Inferior parietal cortex (tissue), 1 donor: ENCODE measurements at regions not wholly inside any gene's neighbourhood (a gene's known extent, or its start where the extent isn't known, plus 50 kb on each side); places are given as distances from the start of the nearest gene placed in this dataset.

Experiments used
- DNase-seq: peaks from one replicate; pipeline ENCODE4 v3.0.0-alpha.2; 2016; ENCODE audit errors: extremely low spot score

DNA sequence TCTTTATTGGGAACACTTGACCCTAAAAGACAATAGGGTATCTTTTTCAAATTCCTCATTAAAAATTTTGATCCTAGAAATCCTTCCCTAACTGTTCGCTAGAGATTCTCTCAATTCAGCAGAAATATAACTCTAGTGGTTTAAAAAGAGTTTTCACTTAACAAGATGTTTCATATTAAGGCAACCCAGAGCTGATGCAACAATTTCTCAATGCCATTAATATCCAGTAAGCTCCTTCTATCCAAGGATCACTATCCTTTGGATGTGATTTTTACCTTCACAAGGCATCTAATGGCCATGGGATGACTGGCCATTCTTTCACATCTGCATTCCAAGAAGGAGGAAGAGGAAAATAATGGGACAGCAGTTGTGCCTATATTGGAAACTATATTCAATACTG is 183.4 kb downstream of the ANKRD50 start:
- DNase-seq, result no peak

DNA sequence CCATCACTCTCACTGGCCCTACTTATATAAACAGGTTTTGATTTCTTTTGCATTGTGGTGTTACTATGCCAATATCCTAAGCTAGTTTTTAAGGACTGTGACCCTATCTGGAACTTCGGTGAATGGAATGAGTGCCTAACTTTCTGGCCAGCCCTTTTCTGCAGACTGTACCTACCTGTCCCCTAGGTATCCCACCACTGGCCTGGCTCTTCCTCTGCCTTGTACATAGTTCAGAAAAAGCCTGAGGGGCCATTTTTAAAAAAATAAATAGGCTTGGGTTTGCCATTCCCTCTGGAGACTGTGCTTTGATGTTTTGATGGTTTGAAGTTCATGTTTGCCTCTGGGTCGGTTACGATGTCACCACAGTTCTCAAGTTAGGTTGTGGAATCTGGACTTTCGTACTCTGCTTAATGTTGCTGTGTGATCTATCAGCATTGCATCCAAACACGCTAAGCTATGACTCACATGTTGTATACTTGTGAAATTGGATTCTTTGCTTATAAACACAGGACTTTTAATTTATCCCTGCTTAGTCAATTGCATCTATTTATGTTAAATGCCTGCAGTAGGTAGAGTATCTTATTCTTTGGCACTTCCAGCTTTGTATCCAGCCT is 182.0 kb downstream of the ANKRD50 start:
- DNase-seq, result no peak

- no peak for DNase-seq
Measured at GRCh38 chr4:124534131-124534530, 178.4 kb downstream of the ANKRD50 start.

DNA sequence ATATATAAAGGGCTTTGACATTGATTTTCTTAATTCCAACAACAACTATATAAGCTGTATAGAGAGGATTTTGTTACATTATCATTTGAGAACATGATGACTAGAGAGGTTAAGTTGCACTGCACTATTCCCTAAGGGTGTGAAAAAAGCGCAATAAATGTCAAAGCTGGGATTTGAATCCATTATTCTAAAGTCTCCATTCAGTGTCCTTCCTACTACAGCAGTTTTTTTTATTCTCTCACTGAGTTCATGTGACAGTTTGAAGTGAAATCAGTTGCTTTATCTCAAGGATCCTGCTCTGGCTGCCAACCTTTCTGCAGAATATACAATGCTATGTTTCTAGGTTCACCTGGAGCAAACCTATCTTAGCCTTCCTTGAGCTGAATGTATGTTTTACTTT is 177.5 kb downstream of the ANKRD50 start:
- no peak for DNase-seq

DNA sequence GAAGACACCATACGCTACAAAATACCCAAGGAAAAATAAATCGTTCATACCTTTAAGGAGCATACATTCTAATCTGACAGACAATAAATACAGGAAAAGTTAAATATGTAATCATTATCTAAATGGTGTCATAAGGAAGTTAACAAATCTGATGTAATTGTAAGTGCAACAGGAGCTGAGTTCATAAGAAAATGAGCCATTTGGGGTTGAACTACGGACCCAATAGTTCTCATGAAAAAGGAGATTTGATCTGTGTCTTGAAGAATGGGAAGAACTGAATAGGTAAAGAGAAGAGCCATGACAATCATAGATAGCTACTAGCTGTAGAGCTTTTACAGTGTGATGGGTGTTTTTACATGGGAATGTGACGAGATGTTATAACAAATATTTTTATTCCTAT is 175.6 kb downstream of the ANKRD50 start:
- DNase-seq, result no peak

- no peak for DNase-seq
Measured at GRCh38 chr4:124537971-124538370, 174.6 kb downstream of the ANKRD50 start.

- no peak for DNase-seq
Measured at GRCh38 chr4:124540014-124540413, 172.5 kb downstream of the ANKRD50 start.

DNA sequence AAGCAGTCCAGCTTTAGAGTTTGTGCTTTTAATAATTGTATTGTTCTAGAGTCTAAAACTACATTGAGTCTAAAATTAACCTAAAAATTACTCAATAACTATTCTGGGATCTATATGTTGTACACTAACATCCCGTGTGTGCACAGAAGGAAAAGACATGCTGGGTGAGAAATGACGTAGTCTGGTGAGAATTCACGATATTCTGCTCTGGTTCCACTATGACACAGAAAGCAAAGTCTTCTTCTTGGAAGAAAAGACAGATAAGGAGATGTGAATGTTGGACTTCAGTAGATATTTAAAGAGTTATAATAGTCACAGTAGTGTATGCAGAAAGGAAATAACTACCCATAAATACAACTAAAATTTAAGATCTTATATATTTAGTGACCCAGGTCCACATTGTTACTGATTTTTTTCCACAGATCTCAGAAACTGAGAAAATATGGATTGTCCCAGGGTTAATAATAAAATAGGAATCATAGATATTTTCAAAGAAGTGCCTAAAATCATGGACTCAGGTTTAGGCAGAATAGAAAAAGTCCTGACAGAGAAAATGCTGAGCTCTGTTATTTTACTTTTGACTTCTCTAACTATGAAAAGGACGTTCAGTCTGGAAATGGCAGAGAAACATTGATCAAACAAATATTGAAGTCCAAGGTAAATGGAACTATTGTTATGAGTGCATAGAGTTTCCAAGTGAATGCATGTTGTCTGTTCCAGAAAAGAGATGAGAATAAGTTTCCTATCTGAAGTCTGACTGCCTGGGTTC is 170.7 kb downstream of the ANKRD50 start:
- DNase-seq, result no peak

- DNase-seq, result no peak
Measured at GRCh38 chr4:124555959-124556358, 156.6 kb downstream of the ANKRD50 start.

GRCh38 chr4:124564121-124564520 is 148.4 kb downstream of the ANKRD50 start:
- no peak for DNase-seq

- no peak for DNase-seq
Measured at GRCh38 chr4:124565371-124565770, 147.2 kb downstream of the ANKRD50 start.

DNA sequence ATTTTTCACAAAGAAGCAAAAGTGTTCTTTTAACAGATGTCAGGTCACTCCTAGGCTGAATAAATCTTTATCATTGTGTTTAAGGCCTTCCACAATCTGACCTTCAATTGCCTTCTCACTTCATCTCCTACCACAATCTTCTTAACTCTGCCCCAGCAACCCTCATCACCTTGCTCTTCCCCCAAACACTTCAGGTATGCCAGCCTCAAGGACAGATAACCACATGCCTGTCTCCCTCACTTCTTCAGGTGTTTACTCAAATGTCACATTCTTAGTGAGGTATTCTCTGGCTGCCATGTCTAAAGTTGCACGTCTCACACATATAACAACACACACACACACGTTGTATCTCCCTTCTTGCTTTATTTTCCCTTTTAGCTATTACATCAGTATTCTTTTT is 146.5 kb downstream of the ANKRD50 start:
- no peak for DNase-seq

- DNase-seq, result no peak
Measured at GRCh38 chr4:124573056-124573455, 139.5 kb downstream of the ANKRD50 start.

GRCh38 chr4:124579896-124580295 is 132.6 kb downstream of the ANKRD50 start:
- DNase-seq, result no peak

GRCh38 chr4:124583797-124584196 is 128.7 kb downstream of the ANKRD50 start:
- no peak for DNase-seq

- DNase-seq, result no peak
Measured at GRCh38 chr4:124589786-124590185, 122.7 kb downstream of the ANKRD50 start.

GRCh38 chr4:124590480-124590879 is 122.1 kb downstream of the ANKRD50 start:
- DNase-seq, result no peak

GRCh38 chr4:124591637-124592036 is 120.9 kb downstream of the ANKRD50 start:
- DNase-seq, result no peak

- DNase-seq, result no peak
Measured at GRCh38 chr4:124593494-124593893, 119.0 kb downstream of the ANKRD50 start.

GRCh38 chr4:124594945-124595344 is 117.6 kb downstream of the ANKRD50 start:
- no peak for DNase-seq

DNA sequence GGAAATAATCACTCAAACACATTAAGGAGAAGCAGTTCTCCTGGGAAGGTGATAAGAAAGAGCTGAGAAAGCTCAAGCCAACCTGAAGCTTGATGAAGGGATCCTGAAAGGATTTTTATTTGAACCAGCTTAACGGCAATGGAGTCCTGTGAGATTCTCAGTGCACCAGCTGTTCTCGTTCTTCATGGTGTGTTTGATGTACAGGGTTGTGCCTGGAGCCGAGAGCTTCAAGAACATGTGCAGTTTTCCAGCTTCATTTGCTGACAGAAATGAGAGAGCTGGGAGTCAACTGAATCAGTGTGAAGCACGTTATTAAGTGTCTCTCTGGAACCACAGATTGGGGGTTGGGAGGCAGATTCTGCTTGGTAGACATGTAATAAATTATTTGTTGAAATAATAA is 115.7 kb downstream of the ANKRD50 start:
- DNase-seq, result no peak

DNA sequence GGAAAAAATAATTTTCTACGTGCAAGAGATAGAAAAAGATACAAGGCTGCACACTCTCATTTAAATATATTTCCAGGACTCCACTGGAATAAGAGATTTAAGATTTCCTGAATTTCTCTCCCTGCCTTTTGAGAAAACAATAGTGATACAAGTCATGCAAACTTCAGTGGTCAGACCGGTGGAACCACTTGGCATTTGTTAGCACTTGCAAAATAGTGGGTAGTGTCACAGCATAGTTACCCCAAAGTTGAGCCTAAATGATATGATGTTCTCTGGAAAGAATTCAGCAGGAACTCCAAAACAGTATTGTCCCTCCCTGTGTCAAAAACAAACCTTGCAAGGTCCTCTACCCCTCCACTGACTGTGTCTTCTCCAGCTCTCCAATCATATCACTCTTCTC is 102.3 kb downstream of the ANKRD50 start:
- no peak for DNase-seq
